Retinal pigment epithelial cell (primary cell): ENCODE measurements at regions not wholly inside any gene's neighbourhood (a gene's known extent, or its start where the extent isn't known, plus 50 kb on each side); places are given as distances from the start of the nearest gene placed in this dataset.

Experiments
- DNase-seq: peaks from one replicate; pipeline ENCODE4 v3.0.0-alpha.2; 2010; ENCODE audit warnings: low read depth
- H3K4me3 ChIP-seq: 2 replicates; pipeline ENCODE4 v1.5.1; 2011; ENCODE audit warnings: mild to moderate bottlenecking, low read length, control low read depth, moderate library complexity
- TF ChIP-seq, protein P1 (sequence below): conservative IDR thresholded peaks from 2 replicates; pipeline ENCODE4 v1.5.1; 2011; ENCODE audit warnings: low read depth, low read length, control low read depth, inconsistent platforms

DNA sequence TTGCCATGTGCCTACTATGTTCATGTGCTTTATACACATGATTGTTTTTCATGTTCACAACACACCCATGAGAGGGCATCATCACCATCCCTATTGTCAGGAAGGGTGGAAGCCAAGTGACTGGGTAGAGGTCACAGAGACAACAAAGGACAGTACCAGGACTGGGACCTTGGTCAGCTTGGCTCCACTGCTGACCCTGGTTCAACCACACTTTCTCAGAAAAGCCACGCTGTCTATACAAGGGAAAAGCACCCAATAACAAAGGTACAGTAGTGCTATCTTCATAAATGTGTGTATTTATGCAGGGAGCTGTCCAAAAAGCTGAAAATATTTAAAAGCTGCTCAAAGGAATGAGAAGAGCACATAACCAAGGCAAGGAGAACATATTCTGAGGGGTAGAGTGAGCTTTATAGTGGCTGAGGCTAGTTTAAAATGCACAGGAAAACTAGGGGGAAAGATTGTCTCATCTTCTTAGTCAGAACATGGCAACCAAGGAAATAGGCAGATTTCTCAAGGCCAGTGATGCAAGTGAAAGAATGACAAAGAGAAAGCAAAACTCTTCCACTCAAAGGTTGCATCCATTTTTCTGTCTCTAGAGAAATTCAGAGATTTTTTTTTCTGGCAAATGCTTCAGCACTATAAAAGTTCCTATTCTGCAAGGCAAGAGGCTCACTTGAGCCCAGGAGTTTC lies 415.0 kb downstream of the FOXO1 start:
- TF ChIP-seq, protein P1, sequence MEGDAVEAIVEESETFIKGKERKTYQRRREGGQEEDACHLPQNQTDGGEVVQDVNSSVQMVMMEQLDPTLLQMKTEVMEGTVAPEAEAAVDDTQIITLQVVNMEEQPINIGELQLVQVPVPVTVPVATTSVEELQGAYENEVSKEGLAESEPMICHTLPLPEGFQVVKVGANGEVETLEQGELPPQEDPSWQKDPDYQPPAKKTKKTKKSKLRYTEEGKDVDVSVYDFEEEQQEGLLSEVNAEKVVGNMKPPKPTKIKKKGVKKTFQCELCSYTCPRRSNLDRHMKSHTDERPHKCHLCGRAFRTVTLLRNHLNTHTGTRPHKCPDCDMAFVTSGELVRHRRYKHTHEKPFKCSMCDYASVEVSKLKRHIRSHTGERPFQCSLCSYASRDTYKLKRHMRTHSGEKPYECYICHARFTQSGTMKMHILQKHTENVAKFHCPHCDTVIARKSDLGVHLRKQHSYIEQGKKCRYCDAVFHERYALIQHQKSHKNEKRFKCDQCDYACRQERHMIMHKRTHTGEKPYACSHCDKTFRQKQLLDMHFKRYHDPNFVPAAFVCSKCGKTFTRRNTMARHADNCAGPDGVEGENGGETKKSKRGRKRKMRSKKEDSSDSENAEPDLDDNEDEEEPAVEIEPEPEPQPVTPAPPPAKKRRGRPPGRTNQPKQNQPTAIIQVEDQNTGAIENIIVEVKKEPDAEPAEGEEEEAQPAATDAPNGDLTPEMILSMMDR, result no peak
- no peak overlapping the region for H3K4me3 ChIP-seq
- no peak for DNase-seq

DNA sequence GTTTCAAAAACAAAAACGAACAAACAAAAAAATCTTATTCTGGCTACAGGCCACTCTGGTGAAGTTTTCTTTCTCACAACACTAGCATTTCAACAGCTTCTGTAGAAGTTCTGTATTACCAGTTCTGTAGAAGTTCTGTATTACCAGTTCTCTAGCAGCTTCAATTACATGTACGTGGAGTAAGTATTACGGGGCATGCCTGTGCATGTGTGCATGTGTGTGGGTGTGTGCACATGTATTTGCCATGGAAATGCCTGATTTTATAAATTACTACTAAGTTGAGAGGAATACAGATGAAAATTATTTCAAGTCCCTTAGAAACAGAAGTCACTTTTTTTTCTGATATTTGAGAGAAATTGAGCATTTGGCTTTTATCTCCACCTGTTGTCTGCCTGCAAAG lies 414.2 kb downstream of the FOXO1 start:
- TF ChIP-seq, protein P1, result no peak
- H3K4me3 ChIP-seq, result no peak overlapping the region
- DNase-seq, result no peak

DNA sequence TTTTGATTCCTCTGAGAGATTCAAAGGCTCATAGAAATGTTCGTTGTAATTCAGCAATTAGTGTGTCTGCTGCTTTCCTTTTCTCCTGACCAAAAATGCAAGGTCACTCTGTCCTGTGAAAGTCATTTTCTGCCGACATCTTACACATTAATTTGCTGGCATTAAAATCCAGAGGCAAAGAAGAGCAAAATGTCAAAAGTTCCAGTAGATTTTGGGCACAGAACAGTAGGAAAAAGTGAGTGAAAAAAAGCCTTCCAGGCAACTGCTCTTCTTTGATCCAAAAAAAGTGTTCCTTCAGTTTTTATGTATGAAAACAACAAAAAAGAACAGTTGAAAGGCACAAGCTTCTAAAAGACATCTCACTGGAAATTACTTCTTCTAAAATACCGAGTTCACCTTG lies 413.8 kb downstream of the FOXO1 start:
- no peak for DNase-seq
- TF ChIP-seq, protein P1, result no peak
- H3K4me3 ChIP-seq, result no peak overlapping the region

DNA sequence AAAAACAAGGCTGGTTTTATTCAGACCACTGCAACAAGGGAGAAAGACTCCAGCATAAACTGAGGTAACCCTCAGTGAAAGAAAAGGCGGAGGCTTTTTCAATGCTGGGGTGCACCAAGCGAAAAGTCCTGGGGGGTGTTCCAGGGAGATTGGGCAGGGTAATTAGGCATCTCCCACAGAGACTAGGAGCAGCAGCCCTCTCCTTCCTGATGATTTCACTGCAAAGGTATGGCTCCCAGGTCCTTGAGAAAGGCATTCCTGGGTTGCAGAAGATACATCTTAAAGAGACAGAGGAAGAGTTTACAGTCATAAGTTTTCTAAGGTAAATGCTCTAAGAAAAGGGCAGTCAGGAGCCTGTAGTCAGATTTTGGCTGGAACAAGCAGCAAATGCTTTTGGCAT lies 412.0 kb downstream of the FOXO1 start:
- H3K4me3 ChIP-seq, result no peak overlapping the region

DNA sequence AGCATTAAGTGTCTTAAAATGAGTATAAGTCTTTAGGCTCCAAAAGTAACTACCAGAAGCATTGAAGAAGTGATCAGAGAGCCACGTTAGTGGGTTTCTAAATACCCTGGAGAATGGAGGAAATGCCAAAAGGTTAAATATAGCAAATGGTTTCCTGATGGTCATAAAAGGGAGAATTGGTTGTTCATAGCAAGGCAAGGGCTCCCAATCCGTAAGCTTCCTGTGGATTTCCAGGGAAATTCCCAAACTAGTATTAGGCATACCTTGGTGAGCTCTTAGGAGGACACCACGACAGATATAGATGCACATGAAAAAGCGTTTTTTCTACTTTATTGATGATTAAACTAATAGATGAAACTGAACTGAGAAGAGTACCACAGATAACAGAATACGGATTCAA lies 410.9 kb downstream of the FOXO1 start:
- no peak for DNase-seq
- TF ChIP-seq, protein P1, result no peak
- H3K4me3 ChIP-seq, result no peak overlapping the region

More for the DNA sequence above, 412.0 kb downstream of the FOXO1 start:
- TF ChIP-seq, protein P1, result no peak
- no peak for DNase-seq

DNA sequence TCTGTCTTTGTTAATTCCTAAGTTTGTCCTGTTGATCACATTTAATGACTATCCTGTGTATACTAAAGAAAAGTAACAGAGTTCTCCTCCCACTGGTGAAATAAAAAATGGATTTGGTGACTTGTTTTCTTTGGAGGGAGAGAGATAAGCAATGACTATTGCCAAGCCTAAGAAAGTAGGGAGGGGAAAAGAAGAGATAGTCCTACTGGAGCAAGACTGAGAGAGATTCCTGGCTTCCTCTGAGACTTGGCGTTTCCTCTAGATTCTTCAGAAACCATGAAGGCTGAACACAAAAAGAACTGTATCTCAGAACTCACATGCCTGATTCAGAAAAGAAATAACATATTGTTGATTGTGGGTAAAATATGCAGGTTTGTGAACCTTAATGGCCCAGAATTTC lies 406.5 kb downstream of the FOXO1 start:
- no peak for DNase-seq
- TF ChIP-seq, protein P1, result no peak
- no peak overlapping the region for H3K4me3 ChIP-seq

DNA sequence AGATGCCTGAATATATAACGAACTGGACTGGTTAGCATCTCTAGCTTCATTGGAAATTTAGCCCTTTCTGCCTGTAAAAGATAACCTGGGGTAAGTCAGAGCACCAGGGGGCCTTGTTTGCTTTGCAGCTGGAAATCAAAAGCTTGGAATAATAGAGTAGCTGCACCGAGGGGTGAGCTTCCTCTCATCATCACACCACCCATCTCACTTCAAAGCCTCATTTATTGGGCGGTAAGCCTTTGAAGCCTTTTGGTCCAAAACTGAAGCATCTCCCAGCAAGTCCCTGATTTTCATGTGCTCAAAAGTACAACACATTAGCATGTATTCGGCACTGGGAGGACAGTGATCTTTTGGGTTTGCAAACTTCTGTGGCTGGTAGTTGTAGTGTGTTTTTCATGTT lies 405.1 kb downstream of the FOXO1 start:
- no peak for DNase-seq
- TF ChIP-seq, protein P1, result no peak
- H3K4me3 ChIP-seq, result no peak overlapping the region
